Fibroblast of lung (primary cell): ENCODE measurements at regions not wholly inside any gene's neighbourhood (a gene's known extent, or its start where the extent isn't known, plus 50 kb on each side); places are given as distances from the start of the nearest gene placed in this dataset.
"Not testable (repeated sequence)": the region's sequence is repeated elsewhere in the genome, so short reads cannot be mapped to it uniquely, and the experiment has no call there.

Source experiments
- DNase-seq, 2 donors: peaks; one replicate each; pipeline versions ENCODE4 v3.0.0 to v3.0.0-alpha.2; 2010; ENCODE audit warnings: low read depth in 2 of 2
- H2AFZ ChIP-seq: 2 replicates; pipeline ENCODE4 v1.5.1; 2012; ENCODE audit warnings: low read length, control low read depth, inconsistent platforms
- H3K27ac ChIP-seq: 2 replicates; pipeline ENCODE4 v1.5.1; 2011; ENCODE audit warnings: low read length, control low read depth; ENCODE audit not compliant: insufficient read depth
- H3K27me3 ChIP-seq: 2 replicates; pipeline ENCODE4 v1.5.1; 2011; ENCODE audit warnings: mild to moderate bottlenecking, low read length; ENCODE audit not compliant: control insufficient read depth, insufficient read depth
- H3K36me3 ChIP-seq: 2 replicates; pipeline ENCODE4 v1.5.1; 2011; ENCODE audit warnings: low read length; ENCODE audit not compliant: control insufficient read depth, insufficient read depth
- H3K4me1 ChIP-seq: 2 replicates; pipeline ENCODE4 v1.5.1; 2011; ENCODE audit warnings: low read length; ENCODE audit not compliant: control insufficient read depth, insufficient read depth; ENCODE audit errors: extremely low read depth
- H3K4me2 ChIP-seq: 2 replicates; pipeline ENCODE4 v1.5.1; 2011; ENCODE audit warnings: low read length, control low read depth; ENCODE audit not compliant: insufficient read depth; ENCODE audit errors: extremely low read depth
- H3K4me3 ChIP-seq, 4 experiments: fragments of 200-600 bp in 1 of 4; sonication (generic) in 1 of 4; replicated peaks in 1 of 4; 2 replicates each; pipeline ENCODE4 v1.5.1; 2011 to 2016; ENCODE audit warnings: low read length in 4 of 4, low read depth in 3 of 4, mild to moderate bottlenecking in 3 of 4, control low read depth in 2 of 4, inconsistent platforms in 1 of 4, mixed read lengths in 1 of 4; ENCODE audit not compliant: insufficient read depth in 1 of 4; ENCODE audit errors: control extremely low read depth in 1 of 4
- H3K79me2 ChIP-seq: 2 replicates; pipeline ENCODE4 v1.5.1; 2012; ENCODE audit warnings: mild to moderate bottlenecking, low read length, inconsistent platforms; ENCODE audit not compliant: control insufficient read depth, insufficient read depth
- H3K9ac ChIP-seq: 2 replicates; pipeline ENCODE4 v1.5.1; 2011; ENCODE audit warnings: mild to moderate bottlenecking, low read length, control low read depth; ENCODE audit not compliant: insufficient read depth
- H3K9me3 ChIP-seq: 2 replicates; pipeline ENCODE4 v1.5.1; 2012; ENCODE audit warnings: low read depth, low read length; ENCODE audit not compliant: control insufficient read depth, insufficient read depth
- H4K20me1 ChIP-seq: 2 replicates; pipeline ENCODE4 v1.5.1; 2011; ENCODE audit warnings: low read length; ENCODE audit not compliant: control insufficient read depth, insufficient read depth; ENCODE audit errors: extremely low read depth
- EZH2 ChIP-seq: IDR thresholded peaks from 2 replicates; pipeline ENCODE4 v1.5.1; 2012; ENCODE audit warnings: low read length, control low read depth, mild to moderate bottlenecking; ENCODE audit errors: missing control alignments
- TF ChIP-seq, protein P1 (sequence below), 2 donors: IDR thresholded peaks in 1 of 2; conservative IDR thresholded peaks in 1 of 2; 1 replicate in 1 of 2; 2 replicates in 1 of 2; pipeline ENCODE4 v1.5.1; 2011 to 2012; ENCODE audit warnings: low read length in 2 of 2, control low read depth in 1 of 2, inconsistent platforms in 1 of 2, low read depth in 1 of 2, mild to moderate bottlenecking in 1 of 2

DNA sequence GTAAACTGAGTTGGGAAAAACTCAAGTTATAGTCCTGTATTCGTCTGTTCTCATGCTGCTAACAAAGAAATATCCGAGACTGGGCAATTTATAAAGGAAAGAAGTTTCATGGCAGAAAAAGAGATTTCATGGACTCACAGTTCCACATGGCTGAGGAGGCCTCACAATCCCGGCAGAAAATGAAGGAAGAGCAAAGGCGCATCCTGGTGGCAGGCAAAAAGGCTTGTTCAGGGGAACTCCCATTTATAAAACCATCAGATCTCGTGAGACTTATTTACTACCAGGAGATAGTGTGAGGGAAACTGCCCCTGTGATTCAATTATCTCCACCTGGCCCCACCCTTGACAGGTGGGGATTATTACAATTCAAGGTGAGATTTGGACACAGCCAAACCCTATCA, 292.6 kb upstream of the SYT1 start:
- H3K27ac ChIP-seq, result no peak overlapping the region
- no peaks in the 10 kb centered on the region for H3K9me3 ChIP-seq
- DNase-seq, result no peak
- H4K20me1 ChIP-seq, result no peaks in the 10 kb centered on the region
- H3K9ac ChIP-seq, result no peak overlapping the region
- H3K79me2 ChIP-seq, result no peaks in the 10 kb centered on the region
- TF ChIP-seq, protein P1, sequence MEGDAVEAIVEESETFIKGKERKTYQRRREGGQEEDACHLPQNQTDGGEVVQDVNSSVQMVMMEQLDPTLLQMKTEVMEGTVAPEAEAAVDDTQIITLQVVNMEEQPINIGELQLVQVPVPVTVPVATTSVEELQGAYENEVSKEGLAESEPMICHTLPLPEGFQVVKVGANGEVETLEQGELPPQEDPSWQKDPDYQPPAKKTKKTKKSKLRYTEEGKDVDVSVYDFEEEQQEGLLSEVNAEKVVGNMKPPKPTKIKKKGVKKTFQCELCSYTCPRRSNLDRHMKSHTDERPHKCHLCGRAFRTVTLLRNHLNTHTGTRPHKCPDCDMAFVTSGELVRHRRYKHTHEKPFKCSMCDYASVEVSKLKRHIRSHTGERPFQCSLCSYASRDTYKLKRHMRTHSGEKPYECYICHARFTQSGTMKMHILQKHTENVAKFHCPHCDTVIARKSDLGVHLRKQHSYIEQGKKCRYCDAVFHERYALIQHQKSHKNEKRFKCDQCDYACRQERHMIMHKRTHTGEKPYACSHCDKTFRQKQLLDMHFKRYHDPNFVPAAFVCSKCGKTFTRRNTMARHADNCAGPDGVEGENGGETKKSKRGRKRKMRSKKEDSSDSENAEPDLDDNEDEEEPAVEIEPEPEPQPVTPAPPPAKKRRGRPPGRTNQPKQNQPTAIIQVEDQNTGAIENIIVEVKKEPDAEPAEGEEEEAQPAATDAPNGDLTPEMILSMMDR (conservative IDR thresholded peaks at IDR 0.05 in 1 of 2, IDR thresholded peaks at IDR 0.05 in 1 of 2; ENCODE audit: low read depth in 1 of 2, low read length in 2 of 2), result no peak
- no peak for TF ChIP-seq EZH2
- H3K36me3 ChIP-seq, result no peaks in the 10 kb centered on the region
- H3K4me3 ChIP-seq, result no peak overlapping the region
- H3K4me1 ChIP-seq, result no peaks in the 10 kb centered on the region
- H2AFZ ChIP-seq, result no peak overlapping the region
- H3K4me2 ChIP-seq, result no peak overlapping the region
- no peaks in the 10 kb centered on the region for H3K27me3 ChIP-seq

DNA sequence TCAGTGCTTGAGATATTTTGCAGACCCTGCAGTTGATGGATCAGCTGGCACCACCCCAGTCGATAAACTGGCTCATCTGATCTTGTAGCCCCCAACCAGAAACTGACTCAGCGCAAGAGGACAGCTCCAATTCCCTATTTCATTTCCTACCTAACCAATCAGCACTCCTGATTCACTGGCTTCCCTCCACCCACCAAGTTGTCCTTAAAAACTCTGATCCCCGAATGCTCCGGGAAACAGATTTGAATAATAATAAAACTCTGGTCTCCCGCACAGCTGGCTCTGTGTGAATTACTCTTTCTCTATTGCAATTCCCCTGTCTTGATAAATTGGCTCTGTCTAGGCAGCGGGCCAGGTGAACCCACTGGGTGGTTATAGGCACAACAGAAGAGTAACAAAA, 289.4 kb upstream of the SYT1 start:
- not testable (repeated sequence) for H3K27me3 ChIP-seq, H3K79me2 ChIP-seq, H3K36me3 ChIP-seq, DNase-seq, H3K4me3 ChIP-seq, H4K20me1 ChIP-seq, H3K27ac ChIP-seq, H3K9ac ChIP-seq, H3K9me3 ChIP-seq, H3K4me1 ChIP-seq, H2AFZ ChIP-seq, H3K4me2 ChIP-seq

DNA sequence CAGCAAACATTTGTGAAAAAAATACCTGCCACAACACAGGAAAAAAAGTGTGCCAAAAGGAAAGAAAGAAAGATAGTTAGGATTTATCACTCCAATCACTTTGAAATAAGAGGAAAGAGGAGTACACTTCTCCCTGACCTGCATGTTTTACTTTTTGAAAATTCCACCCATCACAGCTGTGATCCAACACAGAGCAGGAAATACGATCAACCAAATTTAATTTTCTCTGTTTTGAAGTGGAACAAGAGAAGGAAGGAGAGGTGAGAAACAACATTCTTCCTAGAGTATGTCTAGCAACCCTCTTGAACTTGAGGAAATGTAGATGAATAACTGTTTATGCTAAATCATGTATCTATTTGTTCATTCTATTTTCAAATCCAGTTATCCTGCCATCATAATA, 284.7 kb upstream of the SYT1 start:
- no peaks in the 10 kb centered on the region for H3K27me3 ChIP-seq
- H4K20me1 ChIP-seq, result no peaks in the 10 kb centered on the region
- H3K4me3 ChIP-seq, result no peak overlapping the region
- no peaks in the 10 kb centered on the region for H3K36me3 ChIP-seq
- H3K4me1 ChIP-seq, result no peaks in the 10 kb centered on the region
- H3K79me2 ChIP-seq, result no peaks in the 10 kb centered on the region
- no peaks in the 10 kb centered on the region for H3K9me3 ChIP-seq
- H3K9ac ChIP-seq, result no peak overlapping the region
- H3K4me2 ChIP-seq, result no peak overlapping the region
- no peak for DNase-seq
- H2AFZ ChIP-seq, result no peak overlapping the region
- H3K27ac ChIP-seq, result no peak overlapping the region
- TF ChIP-seq, protein P1 (conservative IDR thresholded peaks at IDR 0.05 in 1 of 2, IDR thresholded peaks at IDR 0.05 in 1 of 2; ENCODE audit: low read depth in 1 of 2, low read length in 2 of 2), result no peak
- no peak for TF ChIP-seq EZH2

DNA sequence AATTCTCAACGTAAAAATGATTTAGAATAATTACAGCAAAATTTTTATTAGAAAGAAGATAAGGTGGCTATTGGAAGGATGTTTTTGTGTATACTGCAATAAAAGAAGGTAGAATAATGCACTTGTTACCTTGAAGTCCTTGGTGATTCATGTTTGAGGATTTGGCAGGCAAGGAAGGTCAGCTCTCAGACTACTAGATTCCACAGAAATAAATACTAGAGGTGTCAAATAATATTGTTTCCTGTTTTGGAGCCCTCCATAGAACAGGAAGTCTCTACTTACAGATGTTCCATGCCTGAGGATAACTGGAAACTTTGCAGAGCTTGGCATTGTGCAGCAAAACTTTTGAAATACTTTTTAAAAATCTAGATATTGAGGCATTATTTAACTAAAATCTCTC, 284.3 kb upstream of the SYT1 start:
- H3K27ac ChIP-seq, result no peak overlapping the region
- H3K79me2 ChIP-seq, result no peaks in the 10 kb centered on the region
- H4K20me1 ChIP-seq, result no peaks in the 10 kb centered on the region
- no peak overlapping the region for H2AFZ ChIP-seq
- no peaks in the 10 kb centered on the region for H3K36me3 ChIP-seq
- no peaks in the 10 kb centered on the region for H3K27me3 ChIP-seq
- no peaks in the 10 kb centered on the region for H3K9me3 ChIP-seq
- TF ChIP-seq, protein P1 (conservative IDR thresholded peaks at IDR 0.05 in 1 of 2, IDR thresholded peaks at IDR 0.05 in 1 of 2; ENCODE audit: low read depth in 1 of 2, low read length in 2 of 2), result no peak
- TF ChIP-seq EZH2, result no peak
- no peak overlapping the region for H3K4me2 ChIP-seq
- H3K9ac ChIP-seq, result no peak overlapping the region
- H3K4me3 ChIP-seq, result no peak overlapping the region
- DNase-seq, result peak in 1 of 2 donors; percentile 31
- no peaks in the 10 kb centered on the region for H3K4me1 ChIP-seq
